GM23248 (cell line): ENCODE measurements at regions not wholly inside any gene's neighbourhood (a gene's known extent, or its start where the extent isn't known, plus 50 kb on each side); places are given as distances from the start of the nearest gene placed in this dataset.
"Not testable (repeated sequence)": the region's sequence is repeated elsewhere in the genome, so short reads cannot be mapped to it uniquely, and the experiment has no call there.

Experiments used
- EZH2 ChIP-seq: fragments of 200-600 bp; sonication (generic); IDR thresholded peaks from 2 replicates; pipeline ENCODE4 v1.6.1; 2018; ENCODE audit warnings: antibody characterized with exemption, mild to moderate bottlenecking; ENCODE audit not compliant: insufficient read depth, poor library complexity, severe bottlenecking
- EZH2phosphoT487 ChIP-seq: fragments of 200-600 bp; sonication (generic); IDR thresholded peaks from 2 replicates; pipeline ENCODE4 v1.6.1; 2018; ENCODE audit warnings: antibody characterized with exemption, moderate library complexity, mild to moderate bottlenecking, low read depth; ENCODE audit not compliant: insufficient read depth

- TF ChIP-seq EZH2, EZH2phosphoT487: not testable (repeated sequence)
Measured at GRCh38 chr7:75257442-75257841, 138.0 kb upstream of the TRIM73 start.
